ENCODE measurements at regions not wholly inside any gene's neighbourhood (a gene's known extent, or its start where the extent isn't known, plus 50 kb on each side); places are given as distances from the start of the nearest gene placed in this dataset.

GRCh38 chr13:18962168-18962734, 219.4 kb downstream of the TUBA3C start:
- ChIA-PET POLR2A (no interaction called here), RAD21 (ENCODE audit: unreplicated experiment) (no interaction called here), SMC1A (ENCODE audit: uncharacterized antibody, unreplicated experiment) (no interaction called here), CTCF (no interaction called here)
- H3K4me1 ChIP-seq (ENCODE audit: control insufficient read depth, insufficient read depth, low read length): no peaks in the 10 kb centered on the region
- in situ Hi-C loops (cut with MboI): no loop called here
- no peaks in the 10 kb centered on the region for H4K20me1 ChIP-seq (ENCODE audit: control insufficient read depth, insufficient read depth)
- WGBS (ENCODE audit: insufficient coverage, insufficient replicate concordance, low lambda C conversion rate, missing lambda C conversion rate): 45% methylated on average over 16 of the region's 16 CpGs
- no peak overlapping the region for H3K27ac ChIP-seq (ENCODE audit: control insufficient read depth, insufficient read depth)
- no peaks in the 10 kb centered on the region for H3K27me3 ChIP-seq (replicated peaks in 1 of 2; ENCODE audit: control insufficient read depth in 2 of 2, insufficient read depth in 2 of 2, low read length in 1 of 2)
- no peak overlapping the region for H3K9ac ChIP-seq (ENCODE audit: control insufficient read depth, insufficient read depth, low read length)
- H3K79me2 ChIP-seq (ENCODE audit: control insufficient read depth, insufficient read depth, low read length): no peaks in the 10 kb centered on the region
- H3K9me3 ChIP-seq (replicated peaks; ENCODE audit: control insufficient read depth, insufficient read depth, low read length): no peaks in the 10 kb centered on the region; the same call in 1 of the 3 replicates
- no TSS peak for BruUV-seq (replicated peaks)
- no peak overlapping the region for H3K4me2 ChIP-seq (ENCODE audit: control insufficient read depth, insufficient read depth)
- no peak overlapping the region for H3K4me3 ChIP-seq
- TF ChIP-seq RELA (IDR thresholded peaks at IDR 0.05; ENCODE audit: borderline replicate concordance, partially characterized antibody) (no peak), NFYB (IDR thresholded peaks at IDR 0.05; ENCODE audit: insufficient read depth, low read depth, low read length) (no peak), JUNB (IDR thresholded peaks at IDR 0.05) (no peak), LARP7 (IDR thresholded peaks at IDR 0.05) (no peak), SMAD1 (IDR thresholded peaks at IDR 0.05; ENCODE audit: low read depth, partially characterized antibody) (no peak), STAT1 (conservative IDR thresholded peaks at IDR 0.05) (no peak), ETV6 (conservative IDR thresholded peaks at IDR 0.05 in 1 of 2, IDR thresholded peaks at IDR 0.05 in 1 of 2; ENCODE audit: borderline replicate concordance in 1 of 2, low read depth in 1 of 2) (no peak), SUPT20H (IDR thresholded peaks at IDR 0.05; ENCODE audit: borderline replicate concordance, control insufficient read depth, low read depth, low read length) (no peak), PML (IDR thresholded peaks at IDR 0.05; ENCODE audit: low read length) (no peak), CBX3 (IDR thresholded peaks at IDR 0.05; ENCODE audit: borderline replicate concordance, low read depth) (no peak), RAD51 (IDR thresholded peaks at IDR 0.05) (no peak), BACH1 (IDR thresholded peaks at IDR 0.05; ENCODE audit: borderline replicate concordance) (no peak), KLF5 (IDR thresholded peaks at IDR 0.05; ENCODE audit: partially characterized antibody) (no peak), RAD21 (IDR thresholded peaks at IDR 0.05; ENCODE audit: insufficient read depth, low read depth, low read length) (no peak)
- no peak overlapping the region for H2AFZ ChIP-seq (ENCODE audit: control insufficient read depth, low read depth, low read length)
- intact Hi-C loops (cut with micrococcal nuclease; ENCODE audit: unreplicated experiment): no loop called here
- H3K36me3 ChIP-seq (ENCODE audit: control insufficient read depth in 2 of 2, insufficient read depth in 2 of 2, low read length in 1 of 2): no peaks in the 10 kb centered on the region
- FAIRE-seq: no peak
- DNase-seq (ENCODE audit: low read depth, low spot score): no peak
- no peak for ATAC-seq

Data from GM12878 (cell line).